LHCN-M2 (cell line): ENCODE measurements at regions not wholly inside any gene's neighbourhood (a gene's known extent, or its start where the extent isn't known, plus 50 kb on each side); places are given as distances from the start of the nearest gene placed in this dataset.
"Not testable (repeated sequence)": the region's sequence is repeated elsewhere in the genome, so short reads cannot be mapped to it uniquely, and the experiment has no call there.

Experiments
- DNase-seq: peaks from one replicate; pipeline ENCODE4 v3.0.0-alpha.2; 2012; ENCODE audit warnings: low read depth

DNA sequence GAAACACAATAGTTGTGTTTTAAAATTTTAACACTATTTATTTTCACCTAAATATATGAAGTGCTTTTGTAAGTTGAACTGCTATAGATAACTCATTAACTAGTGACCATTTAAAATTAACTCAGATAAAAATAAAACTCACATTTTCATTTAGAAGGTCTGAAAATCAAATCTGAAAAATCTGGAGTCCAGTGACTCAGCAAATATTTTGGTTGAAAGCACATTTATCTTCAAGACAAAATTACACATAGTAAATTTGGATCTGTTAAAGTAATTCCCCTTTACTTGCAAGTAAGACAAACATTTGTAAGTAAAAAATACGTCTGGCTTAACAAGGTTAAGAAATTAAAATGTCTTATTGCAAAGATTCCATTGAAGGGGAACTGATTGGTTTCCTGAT, 589.1 kb downstream of the TRIML1 start:
- no peak for DNase-seq

DNA sequence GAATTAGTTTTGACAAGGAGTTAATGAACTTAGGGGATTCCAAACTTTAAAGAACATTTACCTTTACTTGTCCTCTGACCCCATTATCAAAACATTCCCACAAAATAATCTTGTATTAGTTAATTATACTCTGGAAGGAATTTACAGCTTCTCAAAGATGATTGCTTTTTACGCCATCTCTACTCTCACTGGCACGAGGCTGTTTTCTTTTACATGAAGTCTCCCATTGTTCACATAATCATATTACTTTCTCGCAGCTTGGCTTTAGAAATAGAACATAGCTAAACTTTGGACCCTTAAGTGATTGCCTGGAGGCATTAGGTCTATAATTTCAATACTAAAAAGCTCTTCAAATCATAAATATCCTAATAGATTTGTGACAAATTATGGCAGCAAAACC, 592.9 kb downstream of the TRIML1 start:
- DNase-seq: no peak

DNA sequence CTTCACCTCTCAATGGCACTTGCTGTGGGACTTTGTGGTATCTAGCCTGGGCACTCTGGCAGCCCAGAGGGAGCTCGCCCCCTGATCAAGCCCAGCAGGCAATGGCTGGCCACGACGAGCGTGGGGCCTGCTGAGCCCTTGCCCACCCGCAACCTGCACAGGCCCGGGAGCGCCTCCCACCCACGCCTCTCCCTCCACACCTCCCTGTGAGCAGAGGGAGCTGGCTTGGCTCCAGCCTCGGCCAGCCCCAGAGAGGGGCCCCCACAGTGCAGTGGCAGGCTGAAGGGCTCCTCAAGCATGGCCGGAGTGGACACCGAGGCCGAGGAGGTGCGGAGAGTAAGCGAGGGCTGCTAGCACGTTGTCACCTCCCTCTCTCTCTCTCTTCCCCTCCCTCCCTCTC, 595.8 kb downstream of the TRIML1 start:
- DNase-seq: no peak

GRCh38 chr4:188737251-188738002, 598.2 kb downstream of the TRIML1 start:
- no peak for DNase-seq

- DNase-seq: not testable (repeated sequence)
Measured at GRCh38 chr4:188738290-188738689, 599.0 kb downstream of the TRIML1 start.

- not testable (repeated sequence) for DNase-seq
Measured at GRCh38 chr4:188740172-188740571, 600.9 kb downstream of the TRIML1 start.

GRCh38 chr4:188740791-188741190, 601.5 kb downstream of the TRIML1 start:
- not testable (repeated sequence) for DNase-seq

- no peak for DNase-seq
Measured at GRCh38 chr4:188754372-188755002, 615.2 kb downstream of the TRIML1 start.

- peak; percentile 63 for DNase-seq
Measured at GRCh38 chr4:188767496-188767895, 628.3 kb downstream of the TRIML1 start.

DNA sequence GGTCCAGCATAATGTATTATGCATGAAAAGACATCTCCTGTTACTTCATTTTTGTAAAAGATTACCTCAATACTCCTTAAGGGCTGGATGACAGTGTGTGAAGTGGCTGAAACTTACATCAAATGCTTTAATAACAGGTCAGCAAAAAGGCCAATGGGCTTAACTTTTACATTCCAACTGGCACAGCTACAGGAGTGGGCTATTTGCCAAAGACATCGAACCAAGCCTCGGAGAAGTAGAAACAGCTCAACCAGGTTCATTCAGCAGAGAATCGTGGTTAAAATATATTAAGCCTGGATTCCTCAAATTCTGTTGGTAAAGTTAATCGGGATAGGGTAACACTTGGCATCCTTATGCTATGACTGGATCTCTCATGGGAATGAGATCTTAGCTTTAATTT, 639.7 kb downstream of the TRIML1 start:
- peak; percentile 58 for DNase-seq

DNA sequence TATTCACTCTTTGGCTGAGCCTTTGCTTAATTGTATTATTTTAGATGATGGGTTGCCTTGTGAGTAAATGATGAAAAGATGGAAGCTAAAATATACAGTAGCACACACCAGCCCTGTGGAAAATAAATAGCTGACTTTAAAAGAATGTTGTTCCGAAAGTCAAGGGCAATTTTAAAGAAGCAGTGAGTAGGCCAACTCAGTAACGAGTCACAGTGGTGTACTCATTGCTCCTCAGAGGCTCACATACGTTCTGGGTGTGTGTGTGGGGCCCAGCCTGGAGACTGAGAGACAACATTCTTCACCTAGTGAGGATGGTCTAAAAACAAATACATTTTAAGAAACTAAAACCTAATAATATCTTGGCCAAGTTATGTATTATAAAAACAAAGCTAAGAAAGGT, 640.3 kb downstream of the TRIML1 start:
- DNase-seq: peak; percentile 51

GRCh38 chr4:188780028-188780427, 640.8 kb downstream of the TRIML1 start:
- no peak for DNase-seq

DNA sequence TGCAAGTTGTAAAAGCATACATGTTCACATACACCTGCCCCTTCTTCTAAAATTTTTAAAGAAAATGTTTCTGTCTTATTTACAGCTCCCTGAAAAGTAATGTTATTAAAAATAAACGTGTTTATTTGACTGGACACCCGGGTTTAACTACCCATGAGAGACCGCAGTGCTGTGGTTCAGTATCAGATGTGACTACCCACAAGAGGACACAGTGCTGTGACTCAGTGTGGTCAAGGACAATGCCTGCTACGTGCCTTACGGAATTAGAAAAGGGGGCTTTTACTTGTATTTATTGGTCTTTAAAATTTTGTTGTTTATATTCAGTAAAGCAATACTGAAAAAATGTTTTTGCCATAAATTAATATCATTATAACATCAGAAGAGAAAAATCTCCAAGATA, 641.4 kb downstream of the TRIML1 start:
- DNase-seq: peak; percentile 45

DNA sequence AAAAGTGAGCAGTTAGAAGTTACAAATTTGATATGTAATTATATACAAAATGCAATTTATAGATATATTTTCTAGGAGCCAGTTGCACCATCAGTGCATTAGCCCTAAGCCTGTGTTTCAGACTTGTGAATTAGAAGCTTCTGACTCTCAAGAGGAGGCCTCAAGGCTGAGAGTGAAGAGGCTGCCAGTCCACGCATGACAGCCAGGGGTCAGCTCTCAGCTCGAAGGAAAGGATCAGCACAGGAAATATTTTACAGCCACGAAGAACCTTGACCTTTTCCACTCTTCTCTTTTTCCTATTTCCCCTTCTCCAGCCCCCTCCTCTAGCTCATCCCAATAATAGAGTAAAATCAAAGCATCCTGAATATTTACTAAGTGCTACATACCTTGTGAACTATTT, 642.4 kb downstream of the TRIML1 start:
- peak; percentile 37 for DNase-seq

- DNase-seq: peak; percentile 32
Measured at GRCh38 chr4:188783175-188783574, 643.9 kb downstream of the TRIML1 start.

DNA sequence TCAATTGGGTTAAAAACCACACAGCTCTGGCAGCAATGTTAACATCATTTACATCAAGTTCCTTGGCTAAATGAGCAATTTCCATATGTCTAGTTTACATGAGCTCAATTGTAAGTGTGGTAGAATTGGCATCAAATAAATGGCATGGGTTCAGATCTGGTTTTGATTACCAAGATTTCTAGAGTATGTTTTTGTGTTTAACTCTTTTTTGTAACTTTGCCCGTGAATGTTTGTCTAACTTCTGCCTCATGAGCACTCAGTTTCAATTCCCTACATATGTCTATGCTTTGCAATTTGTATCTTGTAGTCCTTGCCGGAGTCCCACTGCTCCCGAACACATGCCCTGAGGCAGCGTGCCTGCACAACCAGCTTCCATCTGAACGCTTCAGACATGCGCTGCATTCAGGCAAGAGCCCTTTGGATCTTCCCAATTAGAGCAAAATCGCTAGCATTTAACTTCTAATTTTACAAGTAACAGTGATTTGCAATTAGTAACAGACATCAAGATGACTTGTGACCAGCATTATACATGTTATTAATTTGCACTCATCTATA, 644.4 kb downstream of the TRIML1 start:
- no peak for DNase-seq

DNA sequence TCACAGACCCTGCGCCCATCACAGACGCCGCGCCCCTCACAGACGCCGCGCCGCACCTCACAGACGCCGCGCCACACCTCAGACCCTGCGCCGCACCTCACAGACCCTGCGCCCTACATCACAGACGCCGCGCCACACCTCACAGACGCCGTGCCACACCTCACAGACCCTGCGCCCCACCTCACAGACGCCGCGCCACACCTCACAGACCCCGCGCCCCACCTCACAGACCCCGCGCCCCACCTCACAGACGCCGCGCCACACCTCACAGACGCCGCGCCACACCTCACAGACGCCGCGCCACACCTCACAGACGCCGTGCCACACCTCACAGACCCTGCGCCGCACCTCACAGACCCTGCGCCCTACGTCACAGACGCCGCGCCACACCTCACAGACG, 657.4 kb downstream of the TRIML1 start:
- not testable (repeated sequence) for DNase-seq

DNA sequence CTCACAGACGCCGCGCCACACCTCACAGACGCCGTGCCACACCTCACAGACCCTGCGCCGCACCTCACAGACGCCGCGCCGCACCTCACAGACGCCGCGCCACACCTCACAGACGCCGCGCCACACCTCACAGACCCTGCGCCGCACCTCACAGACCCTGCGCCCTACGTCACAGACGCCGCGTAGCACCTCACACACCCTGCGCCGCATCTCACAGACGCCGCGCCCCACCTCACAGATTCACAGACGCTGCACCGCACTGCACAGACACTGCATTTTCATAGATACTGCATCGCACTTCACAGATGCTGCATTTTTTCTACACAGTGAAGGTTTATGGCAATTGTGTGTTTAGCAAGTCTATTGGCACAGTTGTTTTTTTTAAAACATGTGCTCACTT, 657.8 kb downstream of the TRIML1 start:
- DNase-seq: not testable (repeated sequence)

- DNase-seq: no peak
Measured at GRCh38 chr4:188804861-188805260, 665.6 kb downstream of the TRIML1 start.

DNA sequence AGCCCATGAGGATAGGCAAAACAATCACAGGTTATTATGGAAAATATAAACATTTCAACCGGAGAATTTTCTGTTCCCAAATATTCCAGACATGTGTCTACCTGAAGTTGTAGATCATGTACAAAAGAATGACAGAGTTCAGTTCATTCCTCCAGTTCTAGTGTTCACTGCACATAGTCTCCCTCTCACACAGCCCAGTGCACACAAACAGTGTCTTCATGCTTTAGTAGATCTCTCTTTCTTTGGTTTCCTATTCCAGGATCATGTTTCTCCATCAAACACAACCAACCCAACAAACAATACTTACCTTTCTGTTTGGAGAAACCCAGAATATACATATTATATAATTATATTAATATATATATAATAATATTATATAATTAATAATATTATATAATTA, 671.9 kb downstream of the TRIML1 start:
- no peak for DNase-seq

DNA sequence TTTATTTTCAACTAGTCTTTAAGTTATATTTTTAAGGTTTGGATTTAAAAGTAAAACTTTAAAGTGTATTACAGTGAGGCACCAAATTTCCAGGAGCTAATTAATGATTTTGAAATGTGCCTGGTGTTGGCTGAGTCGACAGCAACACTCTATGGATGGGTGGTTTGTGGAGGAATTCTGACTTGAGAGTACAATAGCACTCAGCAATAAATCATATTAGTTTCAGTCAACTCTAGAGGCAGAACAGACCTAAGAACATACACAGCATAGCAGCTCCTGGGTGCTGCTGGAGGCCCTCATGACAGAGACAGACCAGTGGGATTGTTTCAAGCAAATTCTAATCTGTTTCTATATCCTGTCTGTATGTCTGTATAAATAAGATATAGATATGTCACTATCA, 673.4 kb downstream of the TRIML1 start:
- no peak for DNase-seq

DNA sequence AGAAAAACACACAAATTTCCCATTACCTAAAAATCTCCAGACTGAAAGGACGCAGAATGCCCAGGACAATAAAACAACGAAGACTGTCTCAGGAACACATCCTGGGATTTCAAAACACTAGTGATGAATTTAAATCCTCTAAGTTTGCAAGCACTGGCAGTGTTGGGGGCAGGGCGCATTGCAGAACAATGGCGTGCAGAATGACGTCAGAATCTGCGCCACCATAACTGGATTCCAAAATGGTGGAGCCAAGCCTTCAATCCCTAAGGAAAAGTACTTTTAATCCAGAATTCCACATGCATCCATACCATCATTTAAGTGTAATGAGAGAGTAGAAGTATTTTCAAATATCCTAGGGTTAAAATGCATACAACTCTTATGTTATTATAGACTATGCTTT, 679.1 kb downstream of the TRIML1 start:
- no peak for DNase-seq

DNA sequence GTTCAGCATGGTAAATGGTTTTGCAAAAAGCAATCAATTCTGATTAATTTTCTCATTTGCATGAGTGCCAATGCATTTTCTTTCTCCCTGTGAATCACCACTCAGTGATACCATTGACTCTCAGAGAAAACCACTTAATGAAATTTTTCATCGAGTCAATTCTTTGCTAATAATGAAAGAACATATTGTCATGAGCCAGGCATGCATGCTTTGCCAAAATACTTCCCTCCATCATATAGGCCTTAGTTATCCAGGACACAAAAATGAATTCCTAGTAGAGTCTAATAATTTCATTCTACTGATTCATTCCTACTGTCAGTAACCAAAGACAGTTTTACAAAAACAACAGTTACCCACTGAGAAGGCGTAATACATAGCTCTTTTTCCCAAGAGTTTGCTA, 680.0 kb downstream of the TRIML1 start:
- no peak for DNase-seq
